GM23338 (cell line): ENCODE measurements at regions not wholly inside any gene's neighbourhood (a gene's known extent, or its start where the extent isn't known, plus 50 kb on each side); places are given as distances from the start of the nearest gene placed in this dataset.
A peak's percentile ranks its signal among the peaks of the same experiment; 100 is the strongest.

ENCODE experiments used
- ATAC-seq: fragments of 200-7000 bp; cut with Tn5 transposase; 3 replicates; pipeline ENCODE4 v1.9.1; 2020
- DNase-seq: peaks from one replicate; pipeline ENCODE4 v3.0.0-alpha.2; 2015; ENCODE audit warnings: low spot score
- H2AFZ ChIP-seq: fragments of 200-600 bp; sonication (generic); 2 replicates; pipeline ENCODE4 v1.8.0; 2016; ENCODE audit warnings: antibody characterized with exemption, mild to moderate bottlenecking, moderate library complexity
- H3F3A ChIP-seq: fragments of 200-600 bp; sonication (generic); replicated peaks from 2 replicates; pipeline ENCODE4 v1.8.0; 2017; ENCODE audit warnings: antibody characterized with exemption, mixed run types, low read depth
- H3K27ac ChIP-seq: fragments of 200-600 bp; sonication (generic); 2 replicates; pipeline ENCODE4 v1.6.1; 2016; ENCODE audit warnings: low read depth
- H3K27me3 ChIP-seq: fragments of 200-600 bp; sonication (generic); 2 replicates; pipeline ENCODE4 v1.8.0; 2016; ENCODE audit warnings: mild to moderate bottlenecking, mixed run types, moderate library complexity; ENCODE audit not compliant: insufficient read depth
- H3K36me3 ChIP-seq: fragments of 200-600 bp; sonication (generic); 2 replicates; pipeline ENCODE4 v1.8.0; 2016; ENCODE audit warnings: mild to moderate bottlenecking; ENCODE audit not compliant: insufficient read depth
- H3K4me1 ChIP-seq: fragments of 200-600 bp; sonication (generic); 2 replicates; pipeline ENCODE4 v1.8.0; 2016; ENCODE audit warnings: mild to moderate bottlenecking, moderate library complexity; ENCODE audit not compliant: insufficient read depth
- H3K4me2 ChIP-seq: fragments of 200-600 bp; sonication (generic); 2 replicates; pipeline ENCODE4 v1.7.1; 2017; ENCODE audit warnings: mixed run types
- H3K4me3 ChIP-seq: fragments of 200-600 bp; sonication (generic); 2 replicates; pipeline ENCODE4 v1.6.1; 2016; ENCODE audit warnings: mixed run types
- H3K79me2 ChIP-seq: fragments of 200-600 bp; sonication (generic); replicated peaks from 2 replicates; pipeline ENCODE4 v1.8.0; 2017; ENCODE audit warnings: mild to moderate bottlenecking; ENCODE audit not compliant: insufficient read depth
- H3K9me2 ChIP-seq: fragments of 200-600 bp; sonication (generic); 2 replicates; pipeline ENCODE4 v1.8.0; 2017; ENCODE audit not compliant: insufficient read depth
- H4K20me1 ChIP-seq: fragments of 200-600 bp; sonication (generic); replicated peaks from 2 replicates; pipeline ENCODE4 v1.8.0; 2017; ENCODE audit warnings: mild to moderate bottlenecking; ENCODE audit not compliant: insufficient read depth
- H3K27ac Mint-ChIP-seq: 2 replicates; pipeline ENCODE4 v1.8.0; 2020; ENCODE audit warnings: inconsistent platforms, mild to moderate bottlenecking, moderate library complexity, mixed read lengths
- H3K27me3 Mint-ChIP-seq: 3 replicates; pipeline ENCODE4 v1.8.0; 2022; ENCODE audit warnings: low read depth, mild to moderate bottlenecking, moderate library complexity, mixed read lengths, inconsistent platforms; ENCODE audit not compliant: insufficient read depth, poor library complexity
- H3K36me3 Mint-ChIP-seq: 3 replicates; pipeline ENCODE4 v1.8.0; 2021; ENCODE audit warnings: low read depth, mild to moderate bottlenecking, inconsistent platforms, moderate library complexity, mixed read lengths
- H3K4me1 Mint-ChIP-seq: 3 replicates; pipeline ENCODE4 v1.8.0; 2020; ENCODE audit warnings: mild to moderate bottlenecking, inconsistent platforms, mixed read lengths
- H3K4me3 Mint-ChIP-seq: 3 replicates; pipeline ENCODE4 v1.8.0; 2021; ENCODE audit warnings: moderate library complexity, mild to moderate bottlenecking, inconsistent platforms, mixed read lengths
- H3K9me3 Mint-ChIP-seq: 3 replicates; pipeline ENCODE4 v1.8.0; 2020; ENCODE audit warnings: moderate library complexity, mild to moderate bottlenecking, inconsistent platforms, mixed read lengths
- CREB1 ChIP-seq: fragments of 250-450 bp; sonication (Bioruptor Pico); IDR thresholded peaks from 2 replicates; pipeline ENCODE4 v1.5.0; 2020; ENCODE audit warnings: low read depth, mild to moderate bottlenecking, moderate library complexity
- CTCF ChIP-seq, 2 experiments: fragments of 200-600 bp in 1 of 2; sonication (generic) in 1 of 2; conservative IDR thresholded peaks; 2 replicates each; pipeline versions ENCODE4 v1.5.1 to v1.6.1; 2016 to 2017; ENCODE audit warnings: antibody characterized with exemption in 2 of 2, low read depth in 2 of 2, mild to moderate bottlenecking in 2 of 2, moderate library complexity in 1 of 2
- ETS1 ChIP-seq: IDR thresholded peaks from 2 replicates; pipeline ENCODE4 v1.6.1; 2016; ENCODE audit warnings: antibody characterized with exemption
- EZH2 ChIP-seq: fragments of 200-600 bp; sonication (generic); IDR thresholded peaks from one replicate; pipeline ENCODE4 v1.8.0; 2017; ENCODE audit warnings: antibody characterized with exemption, mild to moderate bottlenecking, low read depth; ENCODE audit not compliant: unreplicated experiment
- EZH2phosphoT487 ChIP-seq: fragments of 200-600 bp; sonication (generic); IDR thresholded peaks from one replicate; pipeline ENCODE4 v1.8.1; 2018; ENCODE audit warnings: antibody characterized with exemption; ENCODE audit not compliant: unreplicated experiment
- JUNB ChIP-seq: IDR thresholded peaks from one replicate; pipeline ENCODE4 v1.6.1; 2016; ENCODE audit warnings: antibody characterized with exemption; ENCODE audit not compliant: unreplicated experiment
- NANOG ChIP-seq: IDR thresholded peaks from 2 replicates; pipeline ENCODE4 v1.6.1; 2016; ENCODE audit warnings: antibody characterized with exemption, borderline replicate concordance
- POLR2AphosphoS5 ChIP-seq: IDR thresholded peaks from 2 replicates; pipeline ENCODE4 v1.6.1; 2016; ENCODE audit warnings: antibody characterized with exemption, low read depth
- REST ChIP-seq: IDR thresholded peaks from one replicate; pipeline ENCODE4 v1.6.1; 2018; ENCODE audit warnings: antibody characterized with exemption; ENCODE audit not compliant: unreplicated experiment
- STAT1 ChIP-seq: IDR thresholded peaks from one replicate; pipeline ENCODE4 v1.6.1; 2016; ENCODE audit warnings: antibody characterized with exemption; ENCODE audit not compliant: unreplicated experiment
- ZNF114 ChIP-seq: fragments of 250-450 bp; sonication (Bioruptor Pico); IDR thresholded peaks from 2 replicates; pipeline ENCODE4 v1.5.0; 2020; ENCODE audit warnings: mild to moderate bottlenecking, moderate library complexity
- ZNF331 ChIP-seq: fragments of 250-450 bp; sonication (Bioruptor Pico); IDR thresholded peaks from 2 replicates; pipeline ENCODE4 v1.5.0; 2020; ENCODE audit warnings: low read depth, mild to moderate bottlenecking, moderate library complexity
- ZNF462 ChIP-seq: fragments of 250-450 bp; sonication (Bioruptor Pico); IDR thresholded peaks from 2 replicates; pipeline ENCODE4 v1.5.0; 2020; ENCODE audit warnings: mild to moderate bottlenecking, moderate library complexity

- Mint-ChIP-seq H3K4me1 (peaks cover 16% of the 10 kb centered on the region), H3K4me3 (no peak overlapping the region), H3K27me3 (no peaks in the 10 kb centered on the region), H3K27ac (no peak overlapping the region; the same call in 1 of the 2 replicates), H3K9me3 (no peaks in the 10 kb centered on the region; the same call in 2 of the 3 replicates), H3K36me3 (peaks cover 3% of the 10 kb centered on the region; the same call in 1 of the 3 replicates)
- 0 out of 2 replicates have a peak, but pooled peaks cover 3% of the 10 kb centered on the region for H3K4me1 ChIP-seq
- H3K36me3 ChIP-seq: no peaks in the 10 kb centered on the region
- TF ChIP-seq NANOG (no peak), EZH2phosphoT487 (no peak), JUNB (no peak), ZNF462 (CRISPR knock-in tag) (no peak), EZH2 (no peak), REST (no peak), CREB1 (CRISPR knock-in tag) (no peak), CTCF (conservative IDR thresholded peaks at IDR 0.05; ENCODE audit: low read depth in 2 of 2) (no peak), ZNF331 (CRISPR knock-in tag) (no peak), ETS1 (no peak), STAT1 (no peak), ZNF114 (CRISPR knock-in tag) (no peak), POLR2AphosphoS5 (no peak)
- ATAC-seq (peak; percentile 90), DNase-seq (peak; percentile 21)
- H3K4me2 ChIP-seq: no peak overlapping the region
- H2AFZ ChIP-seq: peak overlapping the region; percentile 21; the same call in 1 of the 2 replicates
- H3K4me3 ChIP-seq: no peak overlapping the region
- H3K27me3 ChIP-seq: no peaks in the 10 kb centered on the region
- H4K20me1 ChIP-seq: no peaks in the 10 kb centered on the region
- H3K27ac ChIP-seq: no peak overlapping the region
- H3K9me2 ChIP-seq: peaks cover 6% of the 10 kb centered on the region; the same call in 1 of the 2 replicates
- no peaks in the 10 kb centered on the region for H3K79me2 ChIP-seq
- H3F3A ChIP-seq: no peaks in the 10 kb centered on the region
Measured at GRCh38 chr7:121714559-121715303, 158.2 kb upstream of the PTPRZ1 start.
